ENCODE measurements at regions not wholly inside any gene's neighbourhood (a gene's known extent, or its start where the extent isn't known, plus 50 kb on each side); places are given as distances from the start of the nearest gene placed in this dataset.
"Not testable (repeated sequence)": the region's sequence is repeated elsewhere in the genome, so short reads cannot be mapped to it uniquely, and the experiment has no call there.

DNA sequence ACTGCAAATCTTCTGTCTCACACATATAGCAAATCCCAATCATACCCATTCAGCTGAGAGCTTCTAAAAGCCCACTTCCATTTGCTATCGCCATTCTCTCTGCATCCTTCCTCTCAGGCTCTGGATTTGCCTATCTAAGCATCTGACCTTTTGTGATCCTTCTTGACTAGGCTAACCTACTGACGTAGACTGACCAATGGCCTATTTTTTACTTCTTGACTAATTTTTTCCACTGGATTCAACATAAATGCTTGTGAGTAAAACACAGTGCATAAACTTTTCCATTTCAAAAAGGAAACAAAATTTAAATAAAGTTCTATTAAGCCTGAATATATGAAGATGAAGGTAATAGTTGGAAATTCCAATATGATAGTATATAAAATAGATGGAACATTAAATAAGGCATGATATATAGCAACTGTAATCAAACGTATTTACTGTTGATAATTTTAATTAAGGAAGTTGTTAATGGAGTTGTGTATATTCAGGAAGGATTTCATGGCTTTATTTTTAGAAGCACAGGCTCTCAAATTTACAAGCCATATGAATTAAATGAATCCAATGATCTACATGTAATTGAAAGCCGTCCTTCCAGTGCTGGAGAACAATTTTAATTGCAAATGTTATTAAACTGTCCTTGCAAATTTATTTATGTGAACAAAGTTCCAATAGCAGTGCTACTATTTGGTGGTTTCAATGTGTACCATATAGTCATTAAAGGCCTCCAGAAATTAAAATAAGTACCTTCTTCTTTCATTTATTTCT is 918.4 kb downstream of the SORCS3 start:
- no peaks in the 10 kb centered on the region for H3K4me1 ChIP-seq
- H3K9me3 ChIP-seq: no peaks in the 10 kb centered on the region
- no peak overlapping the region for H3K27ac ChIP-seq (replicated peaks in 1 of 4)
- TF ChIP-seq POLR2A (IDR thresholded peaks at IDR 0.05; ENCODE audit: low read depth) (no peak), EP300 (IDR thresholded peaks at IDR 0.05) (no peak), POLR2AphosphoS5 (IDR thresholded peaks at IDR 0.05) (no peak)
- TF ChIP-seq, protein P1, sequence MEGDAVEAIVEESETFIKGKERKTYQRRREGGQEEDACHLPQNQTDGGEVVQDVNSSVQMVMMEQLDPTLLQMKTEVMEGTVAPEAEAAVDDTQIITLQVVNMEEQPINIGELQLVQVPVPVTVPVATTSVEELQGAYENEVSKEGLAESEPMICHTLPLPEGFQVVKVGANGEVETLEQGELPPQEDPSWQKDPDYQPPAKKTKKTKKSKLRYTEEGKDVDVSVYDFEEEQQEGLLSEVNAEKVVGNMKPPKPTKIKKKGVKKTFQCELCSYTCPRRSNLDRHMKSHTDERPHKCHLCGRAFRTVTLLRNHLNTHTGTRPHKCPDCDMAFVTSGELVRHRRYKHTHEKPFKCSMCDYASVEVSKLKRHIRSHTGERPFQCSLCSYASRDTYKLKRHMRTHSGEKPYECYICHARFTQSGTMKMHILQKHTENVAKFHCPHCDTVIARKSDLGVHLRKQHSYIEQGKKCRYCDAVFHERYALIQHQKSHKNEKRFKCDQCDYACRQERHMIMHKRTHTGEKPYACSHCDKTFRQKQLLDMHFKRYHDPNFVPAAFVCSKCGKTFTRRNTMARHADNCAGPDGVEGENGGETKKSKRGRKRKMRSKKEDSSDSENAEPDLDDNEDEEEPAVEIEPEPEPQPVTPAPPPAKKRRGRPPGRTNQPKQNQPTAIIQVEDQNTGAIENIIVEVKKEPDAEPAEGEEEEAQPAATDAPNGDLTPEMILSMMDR (IDR thresholded peaks at IDR 0.05): no peak
- 86% methylated on average over 4 of the region's 4 CpGs for WGBS
- H3K36me3 ChIP-seq: no peaks in the 10 kb centered on the region
- H3K27me3 ChIP-seq: no peaks in the 10 kb centered on the region
- intact Hi-C loops (cut with DNase I): no loop called here
- no peak overlapping the region for H3K4me3 ChIP-seq
- DNase-seq (ENCODE audit: extremely low spot score): no peak

DNA sequence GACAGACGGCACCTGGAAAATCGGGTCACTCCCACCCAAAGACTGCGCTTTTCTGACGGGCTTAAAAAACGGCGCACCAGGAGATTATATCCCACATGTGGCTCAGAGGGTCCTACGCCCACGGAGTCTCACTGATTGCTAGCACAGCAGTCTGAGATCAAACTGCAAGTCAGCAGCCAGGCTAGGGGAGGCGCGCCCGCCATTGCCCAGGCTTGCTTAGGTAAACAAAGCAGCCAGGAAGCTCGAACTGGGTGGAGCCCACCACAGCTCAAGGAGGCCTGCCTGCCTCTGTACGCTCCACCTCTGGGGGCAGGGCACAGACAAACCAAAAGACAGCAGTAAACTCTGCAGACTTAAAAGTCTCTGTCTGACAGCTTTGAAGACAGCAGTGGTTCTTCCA is 909.4 kb downstream of the SORCS3 start:
- H3K4me3 ChIP-seq; H3K27me3 ChIP-seq; H3K9me3 ChIP-seq; H3K4me1 ChIP-seq; H3K36me3 ChIP-seq; intact Hi-C loops (cut with DNase I); DNase-seq (ENCODE audit: extremely low spot score); H3K27ac ChIP-seq (replicated peaks in 1 of 4): not testable (repeated sequence)
- WGBS: 95% methylated on average over 11 of the region's 13 CpGs

DNA sequence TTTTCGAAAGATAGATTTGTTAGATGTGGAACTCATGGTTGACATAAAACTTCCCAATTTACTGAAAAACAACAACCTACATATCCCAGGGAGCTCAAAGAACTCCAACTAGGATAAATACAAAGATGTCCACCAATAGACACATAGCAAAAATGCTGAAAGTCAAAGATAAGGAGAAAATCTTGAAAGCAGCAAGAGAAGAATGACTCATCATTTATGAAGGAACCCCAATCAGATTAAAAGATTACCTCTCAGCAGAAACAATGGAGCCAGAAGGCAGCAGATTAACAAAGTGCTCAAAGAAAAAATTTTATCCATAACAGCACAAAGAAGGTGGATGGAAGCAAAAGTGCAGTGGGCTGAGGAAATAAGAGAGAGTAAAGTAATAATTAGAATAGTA is 908.6 kb downstream of the SORCS3 start:
- WGBS: 91% methylated on average over 1 of the region's 1 CpG
- Histone ChIP-seq H3K4me1 (no peaks in the 10 kb centered on the region), H3K27ac (replicated peaks in 1 of 4) (no peak overlapping the region), H3K36me3 (no peaks in the 10 kb centered on the region), H3K9me3 (no peaks in the 10 kb centered on the region), H3K4me3 (no peak overlapping the region), H3K27me3 (no peaks in the 10 kb centered on the region)
- TF ChIP-seq POLR2AphosphoS5 (IDR thresholded peaks at IDR 0.05) (no peak), POLR2A (IDR thresholded peaks at IDR 0.05; ENCODE audit: low read depth) (no peak), EP300 (IDR thresholded peaks at IDR 0.05) (no peak)
- TF ChIP-seq, protein P1 (IDR thresholded peaks at IDR 0.05): no peak
- DNase-seq (ENCODE audit: extremely low spot score): no peak
- intact Hi-C loops (cut with DNase I): no loop called here

DNA sequence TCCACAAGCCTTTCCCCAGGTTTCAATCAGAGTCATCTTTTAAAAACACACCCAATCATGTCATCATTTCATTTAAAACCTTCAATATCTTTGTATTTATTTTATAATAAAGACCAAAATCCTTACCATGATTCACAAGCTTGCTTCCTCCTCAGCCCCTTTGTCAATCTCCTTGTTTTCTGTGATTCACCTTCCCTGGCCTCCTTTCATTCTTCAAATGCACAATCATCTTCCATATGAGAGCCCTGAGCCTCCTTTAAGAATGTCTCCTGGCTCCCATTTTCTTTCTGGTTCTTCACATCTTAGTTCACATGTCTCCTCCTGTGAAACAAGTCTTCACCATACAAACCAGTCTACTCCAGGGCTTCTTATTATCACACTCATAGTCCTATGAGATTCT is 904.0 kb downstream of the SORCS3 start:
- intact Hi-C loops (cut with DNase I): no loop called here

DNA sequence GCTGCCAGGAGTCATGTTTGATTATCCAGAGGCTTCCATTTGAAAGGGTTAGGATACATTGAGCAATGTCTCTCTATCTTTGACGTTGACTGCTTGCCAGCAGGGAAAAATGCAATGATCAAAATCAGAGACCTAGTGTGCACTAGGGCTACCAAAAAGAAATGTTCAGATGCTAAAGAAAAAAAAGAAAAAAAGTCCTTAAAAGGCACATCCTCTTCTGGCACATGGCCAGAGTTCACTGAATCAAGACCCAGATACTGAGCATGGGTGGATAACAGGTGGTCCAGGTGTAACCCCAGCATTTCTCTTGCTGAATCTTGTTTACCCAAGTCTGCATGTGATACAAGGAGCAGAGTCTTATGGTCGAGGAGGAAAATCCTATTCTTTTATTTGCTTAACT is 899.3 kb downstream of the SORCS3 start:
- Histone ChIP-seq H3K27me3 (no peaks in the 10 kb centered on the region), H3K4me1 (no peaks in the 10 kb centered on the region), H3K4me3 (no peak overlapping the region), H3K36me3 (no peaks in the 10 kb centered on the region), H3K9me3 (no peaks in the 10 kb centered on the region), H3K27ac (replicated peaks in 1 of 4) (no peak overlapping the region)
- intact Hi-C loops (cut with DNase I): no loop called here
- TF ChIP-seq POLR2AphosphoS5 (IDR thresholded peaks at IDR 0.05): no peak
- TF ChIP-seq, protein P1 (IDR thresholded peaks at IDR 0.05): no peak
- TF ChIP-seq POLR2A (IDR thresholded peaks at IDR 0.05; ENCODE audit: low read depth): no peak
- no peak for TF ChIP-seq EP300 (IDR thresholded peaks at IDR 0.05)
- no peak for DNase-seq (ENCODE audit: extremely low spot score)
- WGBS: 65% methylated on average over 2 of the region's 2 CpGs

More for the DNA sequence above, 904.0 kb downstream of the SORCS3 start:
- H3K27me3 ChIP-seq: no peaks in the 10 kb centered on the region
- no peak overlapping the region for H3K27ac ChIP-seq (replicated peaks in 1 of 4)
- TF ChIP-seq, protein P1 (IDR thresholded peaks at IDR 0.05): no peak
- TF ChIP-seq POLR2AphosphoS5 (IDR thresholded peaks at IDR 0.05) (no peak), EP300 (IDR thresholded peaks at IDR 0.05) (no peak), POLR2A (IDR thresholded peaks at IDR 0.05; ENCODE audit: low read depth) (no peak)
- H3K4me1 ChIP-seq: no peaks in the 10 kb centered on the region
- no peak overlapping the region for H3K4me3 ChIP-seq
- H3K36me3 ChIP-seq: no peaks in the 10 kb centered on the region
- no peak for DNase-seq (ENCODE audit: extremely low spot score)
- H3K9me3 ChIP-seq: no peaks in the 10 kb centered on the region

Measured in esophagus muscularis mucosa (tissue), 4 donors.